ENCODE measurements at regions not wholly inside any gene's neighbourhood (a gene's known extent, or its start where the extent isn't known, plus 50 kb on each side); places are given as distances from the start of the nearest gene placed in this dataset.

- peaks cover 9% of the 10 kb centered on the region in 2 donors for H3K4me1 ChIP-seq (ENCODE audit: control insufficient read depth in 1 of 2, insufficient read depth in 2 of 2, low read length in 2 of 2)
- no peaks in the 10 kb centered on the region for H3K36me3 ChIP-seq (ENCODE audit: control insufficient read depth in 1 of 2, insufficient read depth in 2 of 2, low read length in 2 of 2)
- H3K9ac ChIP-seq (ENCODE audit: low read depth in 1 of 2, low read length in 2 of 2): peak overlapping the region in 1 of 2 donors; percentile 7
- H3K4me3 ChIP-seq (ENCODE audit: low read depth in 1 of 2, low read length in 2 of 2): no peak overlapping the region
- H3K27ac ChIP-seq (ENCODE audit: low read depth, low read length): peak overlapping the region; percentile 35
- H3K9me3 ChIP-seq (ENCODE audit: control insufficient read depth in 1 of 2, low read length in 2 of 2): no peaks in the 10 kb centered on the region
- no peaks in the 10 kb centered on the region for H3K27me3 ChIP-seq (ENCODE audit: control insufficient read depth in 1 of 2, insufficient read depth in 2 of 2, low read length in 2 of 2)
Observed at GRCh38 chr4:104593019-104593418, 98.3 kb upstream of the CXXC4 start.

- H3K9ac ChIP-seq (ENCODE audit: low read depth in 1 of 2, low read length in 2 of 2): no peak overlapping the region
- H3K27ac ChIP-seq (ENCODE audit: low read depth, low read length): no peak overlapping the region
- no peaks in the 10 kb centered on the region for H3K9me3 ChIP-seq (ENCODE audit: control insufficient read depth in 1 of 2, low read length in 2 of 2)
- peak overlapping the region in 1 of 2 donors; percentile 23 for H3K4me3 ChIP-seq (ENCODE audit: low read depth in 1 of 2, low read length in 2 of 2)
- peaks cover 8 to 9% of the 10 kb centered on the region in 2 donors for H3K4me1 ChIP-seq (ENCODE audit: control insufficient read depth in 1 of 2, insufficient read depth in 2 of 2, low read length in 2 of 2)
- H3K36me3 ChIP-seq (ENCODE audit: control insufficient read depth in 1 of 2, insufficient read depth in 2 of 2, low read length in 2 of 2): no peaks in the 10 kb centered on the region
- H3K27me3 ChIP-seq (ENCODE audit: control insufficient read depth in 1 of 2, insufficient read depth in 2 of 2, low read length in 2 of 2): no peaks in the 10 kb centered on the region
Observed at GRCh38 chr4:104596189-104596588, 101.5 kb upstream of the CXXC4 start.

- Histone ChIP-seq H3K36me3 (ENCODE audit: control insufficient read depth in 1 of 2, insufficient read depth in 2 of 2, low read length in 2 of 2) (no peaks in the 10 kb centered on the region), H3K4me3 (ENCODE audit: low read depth in 1 of 2, low read length in 2 of 2) (no peak overlapping the region), H3K9ac (ENCODE audit: low read depth in 1 of 2, low read length in 2 of 2) (no peak overlapping the region), H3K9me3 (ENCODE audit: control insufficient read depth in 1 of 2, low read length in 2 of 2) (no peaks in the 10 kb centered on the region), H3K27me3 (ENCODE audit: control insufficient read depth in 1 of 2, insufficient read depth in 2 of 2, low read length in 2 of 2) (no peaks in the 10 kb centered on the region), H3K4me1 (ENCODE audit: control insufficient read depth in 1 of 2, insufficient read depth in 2 of 2, low read length in 2 of 2) (peaks cover 0 to 5% of the 10 kb centered on the region in 2 donors), H3K27ac (ENCODE audit: low read depth, low read length) (no peak overlapping the region)
Observed at GRCh38 chr4:104615496-104615895, 120.8 kb upstream of the CXXC4 start.

- H3K9me3 ChIP-seq (ENCODE audit: control insufficient read depth in 1 of 2, low read length in 2 of 2): no peaks in the 10 kb centered on the region
- H3K9ac ChIP-seq (ENCODE audit: low read depth in 1 of 2, low read length in 2 of 2): no peak overlapping the region
- peaks cover 0 to 5% of the 10 kb centered on the region in 2 donors for H3K4me1 ChIP-seq (ENCODE audit: control insufficient read depth in 1 of 2, insufficient read depth in 2 of 2, low read length in 2 of 2)
- no peak overlapping the region for H3K27ac ChIP-seq (ENCODE audit: low read depth, low read length)
- no peak overlapping the region for H3K4me3 ChIP-seq (ENCODE audit: low read depth in 1 of 2, low read length in 2 of 2)
- no peaks in the 10 kb centered on the region for H3K36me3 ChIP-seq (ENCODE audit: control insufficient read depth in 1 of 2, insufficient read depth in 2 of 2, low read length in 2 of 2)
- H3K27me3 ChIP-seq (ENCODE audit: control insufficient read depth in 1 of 2, insufficient read depth in 2 of 2, low read length in 2 of 2): no peaks in the 10 kb centered on the region
Observed at GRCh38 chr4:104615926-104616325, 121.2 kb upstream of the CXXC4 start.

GRCh38 chr4:104616401-104616820 lies 121.7 kb upstream of the CXXC4 start:
- H3K4me1 ChIP-seq (ENCODE audit: control insufficient read depth in 1 of 2, insufficient read depth in 2 of 2, low read length in 2 of 2): peaks cover 0 to 5% of the 10 kb centered on the region in 2 donors
- no peak overlapping the region for H3K9ac ChIP-seq (ENCODE audit: low read depth in 1 of 2, low read length in 2 of 2)
- H3K27me3 ChIP-seq (ENCODE audit: control insufficient read depth in 1 of 2, insufficient read depth in 2 of 2, low read length in 2 of 2): no peaks in the 10 kb centered on the region
- no peaks in the 10 kb centered on the region for H3K9me3 ChIP-seq (ENCODE audit: control insufficient read depth in 1 of 2, low read length in 2 of 2)
- H3K36me3 ChIP-seq (ENCODE audit: control insufficient read depth in 1 of 2, insufficient read depth in 2 of 2, low read length in 2 of 2): no peaks in the 10 kb centered on the region
- H3K27ac ChIP-seq (ENCODE audit: low read depth, low read length): no peak overlapping the region
- H3K4me3 ChIP-seq (ENCODE audit: low read depth in 1 of 2, low read length in 2 of 2): no peak overlapping the region

- no peaks in the 10 kb centered on the region for H3K27me3 ChIP-seq (ENCODE audit: control insufficient read depth in 1 of 2, insufficient read depth in 2 of 2, low read length in 2 of 2)
- no peaks in the 10 kb centered on the region for H3K4me1 ChIP-seq (ENCODE audit: control insufficient read depth in 1 of 2, insufficient read depth in 2 of 2, low read length in 2 of 2)
- no peaks in the 10 kb centered on the region for H3K36me3 ChIP-seq (ENCODE audit: control insufficient read depth in 1 of 2, insufficient read depth in 2 of 2, low read length in 2 of 2)
- no peak overlapping the region for H3K4me3 ChIP-seq (ENCODE audit: low read depth in 1 of 2, low read length in 2 of 2)
- no peak overlapping the region for H3K27ac ChIP-seq (ENCODE audit: low read depth, low read length)
- no peaks in the 10 kb centered on the region for H3K9me3 ChIP-seq (ENCODE audit: control insufficient read depth in 1 of 2, low read length in 2 of 2)
- H3K9ac ChIP-seq (ENCODE audit: low read depth in 1 of 2, low read length in 2 of 2): no peak overlapping the region
Observed at GRCh38 chr4:104625706-104626105, 131.0 kb upstream of the CXXC4 start.

- Histone ChIP-seq H3K9ac (ENCODE audit: low read depth in 1 of 2, low read length in 2 of 2) (no peak overlapping the region), H3K4me1 (ENCODE audit: control insufficient read depth in 1 of 2, insufficient read depth in 2 of 2, low read length in 2 of 2) (no peaks in the 10 kb centered on the region), H3K27me3 (ENCODE audit: control insufficient read depth in 1 of 2, insufficient read depth in 2 of 2, low read length in 2 of 2) (no peaks in the 10 kb centered on the region), H3K9me3 (ENCODE audit: control insufficient read depth in 1 of 2, low read length in 2 of 2) (no peaks in the 10 kb centered on the region), H3K36me3 (ENCODE audit: control insufficient read depth in 1 of 2, insufficient read depth in 2 of 2, low read length in 2 of 2) (no peaks in the 10 kb centered on the region), H3K27ac (ENCODE audit: low read depth, low read length) (no peak overlapping the region), H3K4me3 (ENCODE audit: low read depth in 1 of 2, low read length in 2 of 2) (no peak overlapping the region)
Observed at GRCh38 chr4:104629601-104630000, 134.9 kb upstream of the CXXC4 start.

GRCh38 chr4:104630272-104630671 lies 135.6 kb upstream of the CXXC4 start:
- Histone ChIP-seq H3K36me3 (ENCODE audit: control insufficient read depth in 1 of 2, insufficient read depth in 2 of 2, low read length in 2 of 2) (no peaks in the 10 kb centered on the region), H3K9ac (ENCODE audit: low read depth in 1 of 2, low read length in 2 of 2) (no peak overlapping the region), H3K4me1 (ENCODE audit: control insufficient read depth in 1 of 2, insufficient read depth in 2 of 2, low read length in 2 of 2) (no peaks in the 10 kb centered on the region), H3K9me3 (ENCODE audit: control insufficient read depth in 1 of 2, low read length in 2 of 2) (no peaks in the 10 kb centered on the region), H3K4me3 (ENCODE audit: low read depth in 1 of 2, low read length in 2 of 2) (no peak overlapping the region), H3K27me3 (ENCODE audit: control insufficient read depth in 1 of 2, insufficient read depth in 2 of 2, low read length in 2 of 2) (no peaks in the 10 kb centered on the region), H3K27ac (ENCODE audit: low read depth, low read length) (no peak overlapping the region)

GRCh38 chr4:104631000-104631399 lies 136.3 kb upstream of the CXXC4 start:
- no peaks in the 10 kb centered on the region for H3K4me1 ChIP-seq (ENCODE audit: control insufficient read depth in 1 of 2, insufficient read depth in 2 of 2, low read length in 2 of 2)
- H3K9me3 ChIP-seq (ENCODE audit: control insufficient read depth in 1 of 2, low read length in 2 of 2): no peaks in the 10 kb centered on the region
- no peak overlapping the region for H3K27ac ChIP-seq (ENCODE audit: low read depth, low read length)
- H3K36me3 ChIP-seq (ENCODE audit: control insufficient read depth in 1 of 2, insufficient read depth in 2 of 2, low read length in 2 of 2): no peaks in the 10 kb centered on the region
- no peak overlapping the region for H3K9ac ChIP-seq (ENCODE audit: low read depth in 1 of 2, low read length in 2 of 2)
- no peak overlapping the region for H3K4me3 ChIP-seq (ENCODE audit: low read depth in 1 of 2, low read length in 2 of 2)
- no peaks in the 10 kb centered on the region for H3K27me3 ChIP-seq (ENCODE audit: control insufficient read depth in 1 of 2, insufficient read depth in 2 of 2, low read length in 2 of 2)

GRCh38 chr4:104641418-104641817 lies 146.7 kb upstream of the CXXC4 start:
- Histone ChIP-seq H3K27me3 (ENCODE audit: control insufficient read depth in 1 of 2, insufficient read depth in 2 of 2, low read length in 2 of 2) (no peaks in the 10 kb centered on the region), H3K9ac (ENCODE audit: low read depth in 1 of 2, low read length in 2 of 2) (no peak overlapping the region), H3K4me3 (ENCODE audit: low read depth in 1 of 2, low read length in 2 of 2) (no peak overlapping the region), H3K4me1 (ENCODE audit: control insufficient read depth in 1 of 2, insufficient read depth in 2 of 2, low read length in 2 of 2) (no peaks in the 10 kb centered on the region), H3K9me3 (ENCODE audit: control insufficient read depth in 1 of 2, low read length in 2 of 2) (no peaks in the 10 kb centered on the region), H3K36me3 (ENCODE audit: control insufficient read depth in 1 of 2, insufficient read depth in 2 of 2, low read length in 2 of 2) (no peaks in the 10 kb centered on the region), H3K27ac (ENCODE audit: low read depth, low read length) (no peak overlapping the region)

- Histone ChIP-seq H3K4me1 (ENCODE audit: control insufficient read depth in 1 of 2, insufficient read depth in 2 of 2, low read length in 2 of 2) (no peaks in the 10 kb centered on the region), H3K36me3 (ENCODE audit: control insufficient read depth in 1 of 2, insufficient read depth in 2 of 2, low read length in 2 of 2) (no peaks in the 10 kb centered on the region), H3K27me3 (ENCODE audit: control insufficient read depth in 1 of 2, insufficient read depth in 2 of 2, low read length in 2 of 2) (no peaks in the 10 kb centered on the region), H3K9me3 (ENCODE audit: control insufficient read depth in 1 of 2, low read length in 2 of 2) (no peaks in the 10 kb centered on the region), H3K4me3 (ENCODE audit: low read depth in 1 of 2, low read length in 2 of 2) (no peak overlapping the region), H3K27ac (ENCODE audit: low read depth, low read length) (no peak overlapping the region), H3K9ac (ENCODE audit: low read depth in 1 of 2, low read length in 2 of 2) (no peak overlapping the region)
Observed at GRCh38 chr4:104642521-104642920, 147.8 kb upstream of the CXXC4 start.
